ENCODE measurements at regions not wholly inside any gene's neighbourhood (a gene's known extent, or its start where the extent isn't known, plus 50 kb on each side); places are given as distances from the start of the nearest gene placed in this dataset.

GRCh38 chr16:86984991-86985647 lies 332.1 kb downstream of the C16orf95 start:
- H3K4me1 ChIP-seq (ENCODE audit: control insufficient read depth, insufficient read depth, low read length, poor library complexity, severe bottlenecking) = peaks cover 27% of the 10 kb centered on the region
- no peak overlapping the region for H3K4me3 ChIP-seq (ENCODE audit: extremely low read depth, insufficient read depth, low read length, poor library complexity, severe bottlenecking)
- 55 to 62% methylated on average over 10 to 11 of the region's 13 CpGs for WGBS, 2 experiments (ENCODE audit: insufficient coverage in 2 of 2)
- H3K27ac ChIP-seq (ENCODE audit: low read depth, low read length, severe bottlenecking) = peak overlapping the region; percentile 49
- no peaks in the 10 kb centered on the region for H3K36me3 ChIP-seq (ENCODE audit: control insufficient read depth, insufficient read depth, low read length)
- no peaks in the 10 kb centered on the region for H3K9me3 ChIP-seq (ENCODE audit: control insufficient read depth, low read length)

DNA sequence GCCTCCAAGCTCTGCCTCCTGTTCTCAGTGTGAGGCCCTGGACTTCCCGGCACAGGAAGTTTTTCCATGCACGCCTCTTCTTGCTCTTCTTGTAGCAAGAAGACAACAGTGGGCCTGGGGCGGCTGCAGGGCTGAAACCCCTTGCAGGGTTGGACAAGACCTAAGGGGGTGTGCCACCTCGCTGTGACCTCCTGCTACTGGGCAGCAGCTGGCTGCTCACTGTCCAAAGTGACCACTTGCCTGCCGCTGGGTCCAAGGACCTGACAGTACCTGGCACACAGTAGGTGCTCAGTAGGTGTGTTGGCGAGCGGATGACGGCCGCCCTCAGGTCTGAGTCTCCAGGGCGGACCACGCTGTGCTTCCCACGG lies 331.6 kb downstream of the C16orf95 start:
- Histone ChIP-seq H3K4me1 (ENCODE audit: control insufficient read depth, insufficient read depth, low read length, poor library complexity, severe bottlenecking) (peaks cover 31% of the 10 kb centered on the region), H3K36me3 (ENCODE audit: control insufficient read depth, insufficient read depth, low read length) (no peaks in the 10 kb centered on the region), H3K4me3 (ENCODE audit: extremely low read depth, insufficient read depth, low read length, poor library complexity, severe bottlenecking) (no peak overlapping the region), H3K9me3 (ENCODE audit: control insufficient read depth, low read length) (no peaks in the 10 kb centered on the region), H3K27ac (ENCODE audit: low read depth, low read length, severe bottlenecking) (no peak overlapping the region)
- 83 to 87% methylated on average over 10 to 12 of the region's 12 CpGs for WGBS, 2 experiments (ENCODE audit: insufficient coverage in 2 of 2)

- H3K36me3 ChIP-seq (ENCODE audit: control insufficient read depth, insufficient read depth, low read length) = no peaks in the 10 kb centered on the region
- no peaks in the 10 kb centered on the region for H3K9me3 ChIP-seq (ENCODE audit: control insufficient read depth, low read length)
- H3K4me1 ChIP-seq (ENCODE audit: control insufficient read depth, insufficient read depth, low read length, poor library complexity, severe bottlenecking) = peaks cover 31% of the 10 kb centered on the region
- 93 to 97% methylated on average over 5 of the region's 7 CpGs for WGBS, 2 experiments (ENCODE audit: insufficient coverage in 2 of 2)
- H3K27ac ChIP-seq (ENCODE audit: low read depth, low read length, severe bottlenecking) = no peak overlapping the region
- no peak overlapping the region for H3K4me3 ChIP-seq (ENCODE audit: extremely low read depth, insufficient read depth, low read length, poor library complexity, severe bottlenecking)
Observed at GRCh38 chr16:86986136-86986535, 331.1 kb downstream of the C16orf95 start.

DNA sequence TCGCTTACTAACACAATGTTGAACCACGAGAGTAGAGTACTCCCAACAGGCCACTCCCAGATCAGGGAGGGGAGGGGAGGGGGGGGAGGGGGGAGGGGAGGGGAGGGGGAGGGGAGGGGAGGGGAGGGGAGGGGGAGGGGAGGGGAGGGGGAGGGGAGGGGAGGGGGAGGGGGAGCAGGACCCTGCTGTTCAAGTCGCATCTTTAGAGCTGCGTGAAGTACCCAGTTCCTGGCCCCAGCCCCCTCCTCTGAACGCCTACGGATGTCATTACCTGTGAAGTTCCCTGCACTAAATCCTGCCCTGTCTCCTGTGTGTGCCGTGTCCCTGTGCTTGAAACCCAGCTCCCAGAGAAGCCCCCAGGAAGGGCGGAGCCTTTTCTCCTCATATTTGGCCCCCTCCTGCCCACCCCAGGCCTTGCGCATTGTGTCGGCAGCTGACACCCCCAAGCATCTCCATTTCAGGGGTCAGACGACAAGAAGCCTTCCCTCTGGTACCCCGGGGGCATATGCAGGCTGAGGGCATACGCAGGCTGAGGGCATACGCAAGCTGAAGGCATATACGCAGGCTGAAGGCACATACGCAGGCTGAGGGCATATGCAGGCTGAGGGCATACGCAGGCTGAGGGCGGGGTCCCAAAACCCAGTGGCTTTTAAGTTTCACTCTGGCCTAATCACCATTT lies 330.2 kb downstream of the C16orf95 start:
- Histone ChIP-seq H3K9me3 (ENCODE audit: control insufficient read depth, low read length) (no peaks in the 10 kb centered on the region), H3K36me3 (ENCODE audit: control insufficient read depth, insufficient read depth, low read length) (no peaks in the 10 kb centered on the region), H3K27ac (ENCODE audit: low read depth, low read length, severe bottlenecking) (no peak overlapping the region), H3K4me1 (ENCODE audit: control insufficient read depth, insufficient read depth, low read length, poor library complexity, severe bottlenecking) (peaks cover 31% of the 10 kb centered on the region), H3K4me3 (ENCODE audit: extremely low read depth, insufficient read depth, low read length, poor library complexity, severe bottlenecking) (no peak overlapping the region)
- 90 to 93% methylated on average over 16 of the region's 18 CpGs for WGBS, 2 experiments (ENCODE audit: insufficient coverage in 2 of 2)

DNA sequence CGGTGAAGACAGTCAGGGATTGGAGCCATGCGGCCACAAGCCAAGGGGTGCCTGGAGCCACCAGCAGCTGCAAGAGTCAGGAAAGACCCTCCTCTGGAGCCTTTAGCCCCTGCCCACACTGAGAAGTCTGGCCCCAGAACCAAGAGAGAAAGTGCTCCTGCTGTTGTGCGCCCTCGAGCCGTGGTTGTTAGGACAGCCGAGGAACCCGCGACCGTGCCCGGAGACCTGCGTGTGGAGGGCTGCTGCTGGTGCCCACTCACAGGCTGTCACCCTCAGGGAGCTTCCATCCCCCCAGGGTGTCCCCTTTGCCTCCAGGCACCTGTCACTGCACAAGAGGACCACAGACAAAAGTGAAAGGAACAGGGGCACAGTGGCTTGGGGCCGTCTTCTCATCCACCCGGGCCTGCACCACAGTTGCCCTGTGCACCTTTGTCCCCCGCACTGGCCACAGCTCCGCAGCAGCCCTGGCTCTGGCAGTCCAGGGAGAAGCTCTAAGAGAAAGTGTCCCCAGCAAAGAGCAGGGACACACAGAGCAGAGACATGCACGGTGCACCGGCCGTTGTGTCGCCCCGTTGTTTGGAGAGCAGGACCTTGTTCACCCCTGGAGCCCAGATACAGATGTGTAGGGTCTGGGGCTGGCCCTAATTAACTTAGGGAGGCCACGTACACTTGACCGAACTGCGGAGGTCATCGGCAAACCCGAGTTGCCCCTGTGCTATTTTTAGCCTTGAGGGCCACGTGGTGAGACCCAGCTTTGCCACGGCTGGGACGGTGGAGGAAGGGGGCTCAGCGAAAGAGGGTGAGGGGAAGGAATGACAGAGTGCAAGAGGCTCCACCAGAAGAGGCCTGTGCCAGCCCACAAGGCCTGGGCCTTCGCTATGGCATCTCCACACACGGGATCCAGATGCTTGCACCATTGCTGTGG lies 329.2 kb downstream of the C16orf95 start:
- no peak overlapping the region for H3K4me3 ChIP-seq (ENCODE audit: extremely low read depth, insufficient read depth, low read length, poor library complexity, severe bottlenecking)
- WGBS, 2 experiments (ENCODE audit: insufficient coverage in 2 of 2) = 93 to 95% methylated on average over 26 to 31 of the region's 31 CpGs
- no peak overlapping the region for H3K27ac ChIP-seq (ENCODE audit: low read depth, low read length, severe bottlenecking)
- H3K4me1 ChIP-seq (ENCODE audit: control insufficient read depth, insufficient read depth, low read length, poor library complexity, severe bottlenecking) = peaks cover 35% of the 10 kb centered on the region
- H3K9me3 ChIP-seq (ENCODE audit: control insufficient read depth, low read length) = peaks cover 9% of the 10 kb centered on the region
- H3K36me3 ChIP-seq (ENCODE audit: control insufficient read depth, insufficient read depth, low read length) = no peaks in the 10 kb centered on the region

- H3K4me1 ChIP-seq (ENCODE audit: control insufficient read depth, insufficient read depth, low read length, poor library complexity, severe bottlenecking) = peaks cover 45% of the 10 kb centered on the region
- H3K27ac ChIP-seq (ENCODE audit: low read depth, low read length, severe bottlenecking) = peak overlapping the region; percentile 23
- peaks cover 14% of the 10 kb centered on the region for H3K9me3 ChIP-seq (ENCODE audit: control insufficient read depth, low read length)
- WGBS, 2 experiments (ENCODE audit: insufficient coverage in 2 of 2) = 88 to 90% methylated on average over 21 to 25 of the region's 25 CpGs
- no peaks in the 10 kb centered on the region for H3K36me3 ChIP-seq (ENCODE audit: control insufficient read depth, insufficient read depth, low read length)
- no peak overlapping the region for H3K4me3 ChIP-seq (ENCODE audit: extremely low read depth, insufficient read depth, low read length, poor library complexity, severe bottlenecking)
Observed at GRCh38 chr16:86988920-86989696, 328.1 kb downstream of the C16orf95 start.

DNA sequence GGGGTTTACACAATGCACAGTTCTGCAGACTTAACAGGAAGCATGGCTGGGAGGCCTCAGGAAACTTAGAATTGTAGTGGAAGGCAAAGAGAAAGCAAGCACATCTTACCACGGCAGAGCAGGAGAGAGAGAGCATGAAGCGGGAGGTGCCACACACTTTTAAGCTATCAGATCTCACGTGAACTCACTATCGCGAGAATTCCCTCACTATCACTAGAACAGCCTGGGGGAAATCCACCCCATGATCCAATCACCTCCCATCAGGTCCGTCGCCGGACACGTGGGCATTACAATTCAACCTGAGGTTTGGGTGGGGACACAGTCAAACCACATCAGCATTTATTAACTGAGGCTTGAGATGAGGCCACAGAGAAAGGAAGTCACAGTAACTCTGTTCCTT lies 326.7 kb downstream of the C16orf95 start:
- 87 to 94% methylated on average over 6 to 7 of the region's 9 CpGs for WGBS, 2 experiments (ENCODE audit: insufficient coverage in 2 of 2)
- H3K9me3 ChIP-seq (ENCODE audit: control insufficient read depth, low read length) = peaks cover 14% of the 10 kb centered on the region
- H3K4me1 ChIP-seq (ENCODE audit: control insufficient read depth, insufficient read depth, low read length, poor library complexity, severe bottlenecking) = peaks cover 45% of the 10 kb centered on the region
- H3K36me3 ChIP-seq (ENCODE audit: control insufficient read depth, insufficient read depth, low read length) = no peaks in the 10 kb centered on the region
- H3K4me3 ChIP-seq (ENCODE audit: extremely low read depth, insufficient read depth, low read length, poor library complexity, severe bottlenecking) = no peak overlapping the region
- H3K27ac ChIP-seq (ENCODE audit: low read depth, low read length, severe bottlenecking) = no peak overlapping the region

DNA sequence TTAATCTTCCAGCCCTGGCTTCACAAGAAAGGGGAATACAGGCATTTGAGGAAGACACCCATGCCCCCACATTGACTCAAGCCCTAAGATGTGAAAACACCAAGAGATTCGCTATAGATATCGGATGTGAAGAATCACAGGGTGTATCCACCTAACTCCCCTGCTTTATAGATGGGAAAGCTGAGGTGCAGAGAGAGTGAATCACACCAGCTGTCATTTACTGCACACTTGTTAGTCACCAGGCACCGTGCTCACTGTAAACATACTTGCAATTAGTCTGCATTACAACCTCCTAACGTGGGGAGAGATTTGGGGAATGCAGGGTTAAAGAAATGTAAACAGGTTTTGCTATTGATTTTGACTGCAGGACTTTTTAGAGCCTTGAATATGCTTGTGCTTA lies 325.5 kb downstream of the C16orf95 start:
- 80 to 93% methylated on average over 1 to 2 of the region's 4 CpGs for WGBS, 2 experiments (ENCODE audit: insufficient coverage in 2 of 2)
- no peak overlapping the region for H3K4me3 ChIP-seq (ENCODE audit: extremely low read depth, insufficient read depth, low read length, poor library complexity, severe bottlenecking)
- H3K4me1 ChIP-seq (ENCODE audit: control insufficient read depth, insufficient read depth, low read length, poor library complexity, severe bottlenecking) = peaks cover 43% of the 10 kb centered on the region
- peaks cover 14% of the 10 kb centered on the region for H3K9me3 ChIP-seq (ENCODE audit: control insufficient read depth, low read length)
- H3K36me3 ChIP-seq (ENCODE audit: control insufficient read depth, insufficient read depth, low read length) = no peaks in the 10 kb centered on the region
- no peak overlapping the region for H3K27ac ChIP-seq (ENCODE audit: low read depth, low read length, severe bottlenecking)

- H3K27ac ChIP-seq (ENCODE audit: low read depth, low read length, severe bottlenecking) = no peak overlapping the region
- H3K4me1 ChIP-seq (ENCODE audit: control insufficient read depth, insufficient read depth, low read length, poor library complexity, severe bottlenecking) = peaks cover 43% of the 10 kb centered on the region
- H3K4me3 ChIP-seq (ENCODE audit: extremely low read depth, insufficient read depth, low read length, poor library complexity, severe bottlenecking) = no peak overlapping the region
- H3K9me3 ChIP-seq (ENCODE audit: control insufficient read depth, low read length) = peaks cover 14% of the 10 kb centered on the region
- H3K36me3 ChIP-seq (ENCODE audit: control insufficient read depth, insufficient read depth, low read length) = no peaks in the 10 kb centered on the region
- WGBS, 2 experiments (ENCODE audit: insufficient coverage in 2 of 2) = 78 to 84% methylated on average over 4 to 5 of the region's 5 CpGs
Observed at GRCh38 chr16:86992587-86992986, 324.6 kb downstream of the C16orf95 start.

DNA sequence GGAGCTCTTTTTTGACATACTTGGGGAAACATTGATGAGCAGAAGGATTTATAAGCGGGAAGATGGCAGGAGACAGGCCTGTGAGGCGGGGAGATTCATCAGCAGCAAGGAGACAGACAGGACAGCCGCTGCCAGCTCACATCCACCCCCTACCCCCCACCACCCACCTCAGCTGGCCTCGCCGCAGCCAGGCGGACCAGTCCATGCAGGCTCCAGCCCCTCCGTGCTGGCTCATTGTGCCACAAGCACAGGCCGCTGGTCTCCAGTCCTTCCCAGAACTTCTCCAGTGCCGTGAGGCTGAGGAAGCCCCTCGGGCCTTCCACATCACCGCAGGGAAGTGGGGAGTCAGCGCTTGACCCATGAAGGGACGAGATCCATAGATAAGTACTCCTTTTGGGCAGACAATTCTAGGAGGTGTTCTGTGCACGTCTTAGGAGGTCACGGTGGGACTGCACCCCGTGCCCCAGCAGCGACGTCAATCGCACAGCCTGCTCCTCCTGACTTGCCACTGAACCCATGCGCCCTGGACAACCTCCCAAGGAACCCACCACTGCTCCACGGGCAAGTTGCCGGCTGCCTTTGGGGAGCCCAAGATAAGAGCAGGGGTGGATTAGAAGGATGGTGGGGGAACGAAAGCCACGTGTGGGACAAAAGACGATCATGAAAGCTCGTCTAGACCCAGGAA lies 323.6 kb downstream of the C16orf95 start:
- Histone ChIP-seq H3K36me3 (ENCODE audit: control insufficient read depth, insufficient read depth, low read length) (no peaks in the 10 kb centered on the region), H3K4me3 (ENCODE audit: extremely low read depth, insufficient read depth, low read length, poor library complexity, severe bottlenecking) (no peak overlapping the region), H3K4me1 (ENCODE audit: control insufficient read depth, insufficient read depth, low read length, poor library complexity, severe bottlenecking) (peaks cover 43% of the 10 kb centered on the region), H3K27ac (ENCODE audit: low read depth, low read length, severe bottlenecking) (peak overlapping the region; percentile 70), H3K9me3 (ENCODE audit: control insufficient read depth, low read length) (peaks cover 14% of the 10 kb centered on the region)
- 96 to 99% methylated on average over 20 to 23 of the region's 26 CpGs for WGBS, 2 experiments (ENCODE audit: insufficient coverage in 2 of 2)
